ENCODE measurements at regions not wholly inside any gene's neighbourhood (a gene's known extent, or its start where the extent isn't known, plus 50 kb on each side); places are given as distances from the start of the nearest gene placed in this dataset.

DNA sequence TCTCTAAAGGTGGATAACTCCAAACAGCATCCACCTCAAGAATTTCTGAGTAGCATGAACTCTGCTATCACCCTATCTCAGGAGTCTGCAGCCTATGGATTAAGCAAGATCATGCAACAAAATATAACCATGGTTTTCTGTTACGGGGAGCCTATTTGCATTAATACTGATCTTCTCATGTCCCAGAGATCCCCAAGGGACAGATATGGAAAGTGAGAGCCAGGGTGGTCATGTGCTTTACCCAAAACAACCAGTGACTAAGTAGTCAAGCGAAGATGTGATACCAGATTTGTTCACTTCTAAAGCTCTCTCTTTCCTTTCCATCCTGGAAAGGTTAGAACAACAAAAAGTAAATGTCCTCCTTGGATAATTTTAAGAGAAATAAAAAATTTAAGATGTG lies 125.1 kb downstream of the PRRX1 start:
- WGBS, 2 donors (ENCODE audit: low coverage in 1 of 2) = 72 to 100% methylated on average over 1 to 2 of the region's 2 CpGs
- Histone ChIP-seq H3K9me3 (peaks cover 0 to under 1% (median 0%) of the 10 kb centered on the region in 3 donors), H3K27ac (no peak overlapping the region), H3K27me3 (no peaks in the 10 kb centered on the region), H3K4me1 (peaks cover 0 to 19% (median 4%) of the 10 kb centered on the region in 3 donors), H3K4me3 (no peak overlapping the region), H3K36me3 (no peaks in the 10 kb centered on the region)
- ATAC-seq = no peak
- TF ChIP-seq POLR2A (IDR thresholded peaks at IDR 0.05) (no peak), EP300 (IDR thresholded peaks at IDR 0.05) (no peak), POLR2AphosphoS5 (IDR thresholded peaks at IDR 0.05) (no peak)
- TF ChIP-seq, protein P1, sequence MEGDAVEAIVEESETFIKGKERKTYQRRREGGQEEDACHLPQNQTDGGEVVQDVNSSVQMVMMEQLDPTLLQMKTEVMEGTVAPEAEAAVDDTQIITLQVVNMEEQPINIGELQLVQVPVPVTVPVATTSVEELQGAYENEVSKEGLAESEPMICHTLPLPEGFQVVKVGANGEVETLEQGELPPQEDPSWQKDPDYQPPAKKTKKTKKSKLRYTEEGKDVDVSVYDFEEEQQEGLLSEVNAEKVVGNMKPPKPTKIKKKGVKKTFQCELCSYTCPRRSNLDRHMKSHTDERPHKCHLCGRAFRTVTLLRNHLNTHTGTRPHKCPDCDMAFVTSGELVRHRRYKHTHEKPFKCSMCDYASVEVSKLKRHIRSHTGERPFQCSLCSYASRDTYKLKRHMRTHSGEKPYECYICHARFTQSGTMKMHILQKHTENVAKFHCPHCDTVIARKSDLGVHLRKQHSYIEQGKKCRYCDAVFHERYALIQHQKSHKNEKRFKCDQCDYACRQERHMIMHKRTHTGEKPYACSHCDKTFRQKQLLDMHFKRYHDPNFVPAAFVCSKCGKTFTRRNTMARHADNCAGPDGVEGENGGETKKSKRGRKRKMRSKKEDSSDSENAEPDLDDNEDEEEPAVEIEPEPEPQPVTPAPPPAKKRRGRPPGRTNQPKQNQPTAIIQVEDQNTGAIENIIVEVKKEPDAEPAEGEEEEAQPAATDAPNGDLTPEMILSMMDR (IDR thresholded peaks at IDR 0.05) = no peak

DNA sequence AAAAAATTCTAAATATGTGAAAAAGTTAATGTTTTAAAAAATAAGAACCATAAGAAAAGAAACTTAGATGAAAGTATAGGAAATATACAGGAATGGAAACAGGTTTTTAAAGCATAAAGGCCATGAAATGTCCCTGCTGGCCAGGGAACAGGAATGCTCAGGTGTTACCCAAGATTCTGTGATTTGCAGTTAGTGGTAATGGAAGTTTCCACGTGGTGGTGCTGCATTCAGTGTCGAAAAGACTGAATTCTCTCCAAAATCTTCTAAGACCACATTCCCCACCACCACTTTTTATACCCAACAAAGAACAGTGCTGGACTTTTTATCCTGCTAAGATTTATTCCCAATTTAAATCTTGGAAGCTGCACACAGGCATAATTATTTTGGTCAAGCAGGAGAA lies 126.2 kb downstream of the PRRX1 start:
- peaks cover 0 to 19% (median 4%) of the 10 kb centered on the region in 3 donors for H3K4me1 ChIP-seq
- no peaks in the 10 kb centered on the region for H3K27me3 ChIP-seq
- no peak overlapping the region for H3K27ac ChIP-seq
- H3K36me3 ChIP-seq = no peaks in the 10 kb centered on the region
- no peak for ATAC-seq
- WGBS, 2 donors (ENCODE audit: low coverage in 1 of 2) = 4 to 22% methylated on average over 2 of the region's 2 CpGs
- H3K9me3 ChIP-seq = no peaks in the 10 kb centered on the region
- TF ChIP-seq EP300 (IDR thresholded peaks at IDR 0.05) (no peak), POLR2AphosphoS5 (IDR thresholded peaks at IDR 0.05) (no peak), POLR2A (IDR thresholded peaks at IDR 0.05) (no peak)
- TF ChIP-seq, protein P1 (IDR thresholded peaks at IDR 0.05) = no peak
- no peak overlapping the region for H3K4me3 ChIP-seq

DNA sequence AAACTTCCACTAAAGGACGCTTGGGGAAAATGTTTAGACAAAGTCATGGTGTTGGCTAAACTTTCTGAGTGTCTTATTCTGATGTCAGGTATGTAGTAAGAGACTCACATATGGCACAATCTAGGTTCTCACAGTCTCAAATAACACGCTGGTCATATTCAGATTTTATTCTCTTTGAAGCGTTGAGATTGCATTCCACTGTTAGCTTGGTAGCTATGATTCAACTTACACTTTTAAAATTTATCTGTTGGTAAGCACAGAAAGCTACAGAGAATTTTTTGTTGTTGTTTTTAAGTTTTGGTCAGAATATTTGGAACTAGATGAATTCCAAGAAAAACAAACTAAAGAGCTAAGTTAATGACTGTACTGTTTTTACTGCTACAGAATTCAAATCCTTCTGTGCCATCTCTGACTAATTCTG lies 126.7 kb downstream of the PRRX1 start:
- no peaks in the 10 kb centered on the region for H3K9me3 ChIP-seq
- TF ChIP-seq, protein P1 (IDR thresholded peaks at IDR 0.05) = no peak
- TF ChIP-seq POLR2A (IDR thresholded peaks at IDR 0.05) (no peak), EP300 (IDR thresholded peaks at IDR 0.05) (no peak), POLR2AphosphoS5 (IDR thresholded peaks at IDR 0.05) (no peak)
- 51 to 52% methylated on average over 3 of the region's 3 CpGs for WGBS, 2 donors (ENCODE audit: low coverage in 1 of 2)
- H3K4me1 ChIP-seq = peaks cover 0 to 19% (median 4%) of the 10 kb centered on the region in 3 donors
- no peak overlapping the region for H3K4me3 ChIP-seq
- no peaks in the 10 kb centered on the region for H3K27me3 ChIP-seq
- no peak for ATAC-seq
- no peak overlapping the region for H3K27ac ChIP-seq
- no peaks in the 10 kb centered on the region for H3K36me3 ChIP-seq

DNA sequence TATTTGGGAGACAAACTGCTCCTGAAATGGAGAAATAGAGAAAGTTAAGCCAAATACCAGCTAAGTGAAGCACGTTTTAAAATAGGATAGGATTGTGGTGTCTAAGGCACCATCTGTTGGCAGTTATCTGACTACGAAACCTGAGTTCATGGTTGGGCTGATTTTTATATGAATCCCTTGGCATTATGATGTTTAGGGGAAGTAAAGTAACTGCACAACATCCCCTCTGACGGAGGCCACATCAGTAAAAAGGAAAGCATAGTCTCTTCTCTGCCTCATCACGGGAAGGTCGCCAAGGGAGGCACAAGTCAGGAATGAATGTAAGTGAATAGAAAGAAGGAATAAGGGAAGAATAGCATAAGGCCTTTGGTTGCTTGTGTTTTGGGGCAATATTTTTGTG lies 128.0 kb downstream of the PRRX1 start:
- H3K36me3 ChIP-seq = no peaks in the 10 kb centered on the region
- TF ChIP-seq POLR2AphosphoS5 (IDR thresholded peaks at IDR 0.05) (no peak), POLR2A (IDR thresholded peaks at IDR 0.05) (no peak), EP300 (IDR thresholded peaks at IDR 0.05) (no peak)
- TF ChIP-seq, protein P1 (IDR thresholded peaks at IDR 0.05) = no peak
- no peaks in the 10 kb centered on the region for H3K27me3 ChIP-seq
- H3K9me3 ChIP-seq = no peaks in the 10 kb centered on the region
- H3K4me1 ChIP-seq = peaks cover 0 to 19% (median 4%) of the 10 kb centered on the region in 3 donors
- WGBS, 2 donors (ENCODE audit: low coverage in 1 of 2) = 69 to 70% methylated on average over 5 of the region's 5 CpGs
- H3K4me3 ChIP-seq = no peak overlapping the region
- no peak overlapping the region for H3K27ac ChIP-seq
- ATAC-seq = no peak

DNA sequence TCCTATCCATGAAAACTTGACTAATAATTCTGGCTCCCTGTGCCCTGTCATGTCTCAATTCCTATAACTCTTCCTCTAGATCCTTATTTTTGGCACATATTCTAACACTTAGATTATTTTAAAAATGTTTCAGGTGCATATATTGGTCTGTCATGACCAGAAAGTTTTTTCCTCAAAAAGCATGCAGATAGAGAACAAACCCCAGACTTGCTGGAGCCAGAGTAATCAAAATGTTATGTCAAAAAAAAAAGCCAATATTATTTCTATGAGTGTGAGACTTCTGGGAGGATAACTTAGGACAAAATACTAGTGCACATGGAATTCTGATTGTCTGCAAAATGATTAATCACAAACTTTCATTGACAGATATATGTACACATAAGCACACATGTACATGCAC lies 135.1 kb upstream of the MROH9 start:
- no peak overlapping the region for H3K4me3 ChIP-seq
- no peak for ATAC-seq
- H3K27me3 ChIP-seq = no peaks in the 10 kb centered on the region
- TF ChIP-seq POLR2A (IDR thresholded peaks at IDR 0.05) (no peak), EP300 (IDR thresholded peaks at IDR 0.05) (no peak), POLR2AphosphoS5 (IDR thresholded peaks at IDR 0.05) (no peak)
- TF ChIP-seq, protein P1 (IDR thresholded peaks at IDR 0.05) = no peak
- no peaks in the 10 kb centered on the region for H3K36me3 ChIP-seq
- no peaks in the 10 kb centered on the region for H3K4me1 ChIP-seq
- no peaks in the 10 kb centered on the region for H3K9me3 ChIP-seq
- H3K27ac ChIP-seq = no peak overlapping the region
